ENCODE measurements at regions not wholly inside any gene's neighbourhood (a gene's known extent, or its start where the extent isn't known, plus 50 kb on each side); places are given as distances from the start of the nearest gene placed in this dataset.

GRCh38 chr10:94084344-94084743, 90.6 kb downstream of the PLCE1 start:
- TF ChIP-seq, protein P1, sequence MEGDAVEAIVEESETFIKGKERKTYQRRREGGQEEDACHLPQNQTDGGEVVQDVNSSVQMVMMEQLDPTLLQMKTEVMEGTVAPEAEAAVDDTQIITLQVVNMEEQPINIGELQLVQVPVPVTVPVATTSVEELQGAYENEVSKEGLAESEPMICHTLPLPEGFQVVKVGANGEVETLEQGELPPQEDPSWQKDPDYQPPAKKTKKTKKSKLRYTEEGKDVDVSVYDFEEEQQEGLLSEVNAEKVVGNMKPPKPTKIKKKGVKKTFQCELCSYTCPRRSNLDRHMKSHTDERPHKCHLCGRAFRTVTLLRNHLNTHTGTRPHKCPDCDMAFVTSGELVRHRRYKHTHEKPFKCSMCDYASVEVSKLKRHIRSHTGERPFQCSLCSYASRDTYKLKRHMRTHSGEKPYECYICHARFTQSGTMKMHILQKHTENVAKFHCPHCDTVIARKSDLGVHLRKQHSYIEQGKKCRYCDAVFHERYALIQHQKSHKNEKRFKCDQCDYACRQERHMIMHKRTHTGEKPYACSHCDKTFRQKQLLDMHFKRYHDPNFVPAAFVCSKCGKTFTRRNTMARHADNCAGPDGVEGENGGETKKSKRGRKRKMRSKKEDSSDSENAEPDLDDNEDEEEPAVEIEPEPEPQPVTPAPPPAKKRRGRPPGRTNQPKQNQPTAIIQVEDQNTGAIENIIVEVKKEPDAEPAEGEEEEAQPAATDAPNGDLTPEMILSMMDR (conservative IDR thresholded peaks at IDR 0.05; ENCODE audit: low read depth in 2 of 2): no peak
- no peak for TF ChIP-seq EZH2 (IDR thresholded peaks at IDR 0.05; ENCODE audit: low read depth, unreplicated experiment)
- no peak for TF ChIP-seq POLR2AphosphoS5 (IDR thresholded peaks at IDR 0.05; ENCODE audit: low read depth)
- no peak for TF ChIP-seq NANOG (IDR thresholded peaks at IDR 0.05; ENCODE audit: borderline replicate concordance)
- TF ChIP-seq EZH2phosphoT487 (IDR thresholded peaks at IDR 0.05; ENCODE audit: unreplicated experiment): no peak
- TF ChIP-seq, protein P2, sequence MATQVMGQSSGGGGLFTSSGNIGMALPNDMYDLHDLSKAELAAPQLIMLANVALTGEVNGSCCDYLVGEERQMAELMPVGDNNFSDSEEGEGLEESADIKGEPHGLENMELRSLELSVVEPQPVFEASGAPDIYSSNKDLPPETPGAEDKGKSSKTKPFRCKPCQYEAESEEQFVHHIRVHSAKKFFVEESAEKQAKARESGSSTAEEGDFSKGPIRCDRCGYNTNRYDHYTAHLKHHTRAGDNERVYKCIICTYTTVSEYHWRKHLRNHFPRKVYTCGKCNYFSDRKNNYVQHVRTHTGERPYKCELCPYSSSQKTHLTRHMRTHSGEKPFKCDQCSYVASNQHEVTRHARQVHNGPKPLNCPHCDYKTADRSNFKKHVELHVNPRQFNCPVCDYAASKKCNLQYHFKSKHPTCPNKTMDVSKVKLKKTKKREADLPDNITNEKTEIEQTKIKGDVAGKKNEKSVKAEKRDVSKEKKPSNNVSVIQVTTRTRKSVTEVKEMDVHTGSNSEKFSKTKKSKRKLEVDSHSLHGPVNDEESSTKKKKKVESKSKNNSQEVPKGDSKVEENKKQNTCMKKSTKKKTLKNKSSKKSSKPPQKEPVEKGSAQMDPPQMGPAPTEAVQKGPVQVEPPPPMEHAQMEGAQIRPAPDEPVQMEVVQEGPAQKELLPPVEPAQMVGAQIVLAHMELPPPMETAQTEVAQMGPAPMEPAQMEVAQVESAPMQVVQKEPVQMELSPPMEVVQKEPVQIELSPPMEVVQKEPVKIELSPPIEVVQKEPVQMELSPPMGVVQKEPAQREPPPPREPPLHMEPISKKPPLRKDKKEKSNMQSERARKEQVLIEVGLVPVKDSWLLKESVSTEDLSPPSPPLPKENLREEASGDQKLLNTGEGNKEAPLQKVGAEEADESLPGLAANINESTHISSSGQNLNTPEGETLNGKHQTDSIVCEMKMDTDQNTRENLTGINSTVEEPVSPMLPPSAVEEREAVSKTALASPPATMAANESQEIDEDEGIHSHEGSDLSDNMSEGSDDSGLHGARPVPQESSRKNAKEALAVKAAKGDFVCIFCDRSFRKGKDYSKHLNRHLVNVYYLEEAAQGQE (IDR thresholded peaks at IDR 0.05; ENCODE audit: unreplicated experiment): no peak
- no peak for TF ChIP-seq ZNF331 (CRISPR knock-in tag; IDR thresholded peaks at IDR 0.05; ENCODE audit: low read depth)
- TF ChIP-seq CREB1 (CRISPR knock-in tag; IDR thresholded peaks at IDR 0.05; ENCODE audit: low read depth): no peak

Data from GM23338 (cell line).